Suprapubic skin (tissue), 4 donors: ENCODE measurements at regions not wholly inside any gene's neighbourhood (a gene's known extent, or its start where the extent isn't known, plus 50 kb on each side); places are given as distances from the start of the nearest gene placed in this dataset.
"Not testable (repeated sequence)": the region's sequence is repeated elsewhere in the genome, so short reads cannot be mapped to it uniquely, and the experiment has no call there.

Source experiments
- DNase-seq, 2 donors: peaks; one replicate each; pipeline ENCODE4 v3.0.0-alpha.2; 2019; ENCODE audit warnings: low spot score in 2 of 2
- H3K27ac ChIP-seq: fragments of 200-600 bp; sonication (generic); one replicate; pipeline ENCODE4 v1.5.1; 2019
- H3K27me3 ChIP-seq: fragments of 200-600 bp; sonication (generic); one replicate; pipeline ENCODE4 v1.5.1; 2019
- H3K36me3 ChIP-seq: fragments of 200-600 bp; sonication (generic); one replicate; pipeline ENCODE4 v1.5.1; 2019
- H3K4me1 ChIP-seq: fragments of 200-600 bp; sonication (generic); one replicate; pipeline ENCODE4 v1.5.1; 2019
- H3K4me3 ChIP-seq: fragments of 200-600 bp; sonication (generic); one replicate; pipeline ENCODE4 v1.5.1; 2019; ENCODE audit warnings: mild to moderate bottlenecking
- H3K9me3 ChIP-seq: fragments of 200-600 bp; sonication (generic); one replicate; pipeline ENCODE4 v1.5.1; 2019
- EP300 ChIP-seq: sonication (generic); formaldehyde crosslinking; IDR thresholded peaks from one replicate; pipeline ENCODE4 v1.6.1; 2017; ENCODE audit warnings: antibody characterized with exemption
- POLR2A ChIP-seq, 2 donors: fragments of 450-650 bp; IDR thresholded peaks; one replicate each; pipeline ENCODE4 v1.6.1; 2017; ENCODE audit warnings: antibody characterized with exemption in 2 of 2, mild to moderate bottlenecking in 2 of 2, moderate library complexity in 2 of 2
- POLR2AphosphoS5 ChIP-seq, 3 donors: sonication (generic); formaldehyde crosslinking; IDR thresholded peaks; one replicate each; pipeline ENCODE4 v1.6.1; 2017; ENCODE audit warnings: antibody characterized with exemption in 3 of 3
- WGBS: methylation state at CpG from one replicate; pipeline ENCODE4 v1.1.5; 2018; 5-methylcytosine and 5-hydroxymethylcytosine counted together
- TF ChIP-seq, protein P1 (sequence below), 2 donors: fragments of 200-600 bp in 1 of 2; fragments of 450-650 bp in 1 of 2; sonication (generic) in 1 of 2; IDR thresholded peaks; one replicate each; pipeline ENCODE4 v1.5.1; 2016 to 2019; ENCODE audit warnings: antibody characterized with exemption in 2 of 2, mild to moderate bottlenecking in 1 of 2, moderate library complexity in 1 of 2

DNA sequence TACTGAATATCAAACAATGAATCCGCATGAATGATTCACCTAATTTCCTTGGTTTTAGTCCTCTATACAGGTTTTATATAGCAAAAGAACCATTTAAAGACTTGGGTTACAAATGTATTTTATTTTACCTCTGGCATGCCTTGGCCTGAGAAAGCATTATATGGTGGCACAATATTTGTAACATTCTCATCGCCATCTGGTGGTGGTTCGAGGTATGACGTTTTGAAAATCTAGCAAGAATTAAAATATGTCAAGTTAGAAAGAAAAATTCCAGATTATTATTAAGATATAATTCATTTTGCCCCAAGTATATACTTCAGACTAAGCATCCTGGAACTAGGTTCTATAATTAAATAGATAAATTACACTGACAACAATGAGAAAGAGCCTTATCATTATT, 445.9 kb downstream of the ZNF33B start:
- TF ChIP-seq, protein P1, sequence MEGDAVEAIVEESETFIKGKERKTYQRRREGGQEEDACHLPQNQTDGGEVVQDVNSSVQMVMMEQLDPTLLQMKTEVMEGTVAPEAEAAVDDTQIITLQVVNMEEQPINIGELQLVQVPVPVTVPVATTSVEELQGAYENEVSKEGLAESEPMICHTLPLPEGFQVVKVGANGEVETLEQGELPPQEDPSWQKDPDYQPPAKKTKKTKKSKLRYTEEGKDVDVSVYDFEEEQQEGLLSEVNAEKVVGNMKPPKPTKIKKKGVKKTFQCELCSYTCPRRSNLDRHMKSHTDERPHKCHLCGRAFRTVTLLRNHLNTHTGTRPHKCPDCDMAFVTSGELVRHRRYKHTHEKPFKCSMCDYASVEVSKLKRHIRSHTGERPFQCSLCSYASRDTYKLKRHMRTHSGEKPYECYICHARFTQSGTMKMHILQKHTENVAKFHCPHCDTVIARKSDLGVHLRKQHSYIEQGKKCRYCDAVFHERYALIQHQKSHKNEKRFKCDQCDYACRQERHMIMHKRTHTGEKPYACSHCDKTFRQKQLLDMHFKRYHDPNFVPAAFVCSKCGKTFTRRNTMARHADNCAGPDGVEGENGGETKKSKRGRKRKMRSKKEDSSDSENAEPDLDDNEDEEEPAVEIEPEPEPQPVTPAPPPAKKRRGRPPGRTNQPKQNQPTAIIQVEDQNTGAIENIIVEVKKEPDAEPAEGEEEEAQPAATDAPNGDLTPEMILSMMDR (IDR thresholded peaks at IDR 0.05): peak in 1 of 2 donors; percentile 45
- H3K4me3 ChIP-seq, H3K27me3 ChIP-seq, H3K9me3 ChIP-seq, DNase-seq, H3K36me3 ChIP-seq, H3K4me1 ChIP-seq, H3K27ac ChIP-seq: not testable (repeated sequence)
- 0% methylated on average over 4 of the region's 4 CpGs for WGBS

DNA sequence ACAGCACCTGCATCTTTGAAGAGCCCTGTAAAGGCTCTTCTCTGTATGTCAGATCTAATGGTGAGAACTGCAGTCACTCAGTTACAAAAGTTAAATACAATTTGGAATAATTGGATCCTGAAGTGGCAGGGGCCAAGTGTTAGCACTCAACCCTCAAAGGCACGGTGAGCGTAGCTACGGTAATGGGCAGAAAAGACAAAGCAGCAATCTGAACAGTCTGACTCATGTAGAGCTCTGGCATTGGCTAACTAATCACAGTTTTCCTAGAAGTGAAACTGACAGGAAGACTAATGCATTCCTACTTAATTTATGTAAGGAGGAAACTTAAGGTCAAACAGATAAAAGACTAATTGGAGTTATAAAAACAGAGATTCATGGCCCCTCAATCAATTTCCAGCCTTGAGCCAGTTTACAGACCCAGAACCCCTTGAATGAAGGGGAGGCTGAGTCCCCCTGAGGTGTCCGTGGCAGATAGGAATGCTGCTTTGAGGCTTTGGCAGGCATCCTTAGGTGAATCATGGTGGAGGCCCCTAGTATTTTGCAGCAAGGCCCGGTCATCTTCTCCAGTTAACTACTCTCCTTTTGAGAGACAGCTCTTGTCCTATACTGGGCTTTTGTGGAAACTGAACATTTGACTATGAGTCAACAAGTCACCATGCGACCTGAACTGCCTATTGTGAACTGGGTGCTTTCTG, 450.7 kb downstream of the ZNF33B start:
- H3K4me1 ChIP-seq, H3K9me3 ChIP-seq, DNase-seq, H3K27ac ChIP-seq, H3K36me3 ChIP-seq, H3K27me3 ChIP-seq, H3K4me3 ChIP-seq: not testable (repeated sequence)
- WGBS: 73% methylated on average over 5 of the region's 6 CpGs

DNA sequence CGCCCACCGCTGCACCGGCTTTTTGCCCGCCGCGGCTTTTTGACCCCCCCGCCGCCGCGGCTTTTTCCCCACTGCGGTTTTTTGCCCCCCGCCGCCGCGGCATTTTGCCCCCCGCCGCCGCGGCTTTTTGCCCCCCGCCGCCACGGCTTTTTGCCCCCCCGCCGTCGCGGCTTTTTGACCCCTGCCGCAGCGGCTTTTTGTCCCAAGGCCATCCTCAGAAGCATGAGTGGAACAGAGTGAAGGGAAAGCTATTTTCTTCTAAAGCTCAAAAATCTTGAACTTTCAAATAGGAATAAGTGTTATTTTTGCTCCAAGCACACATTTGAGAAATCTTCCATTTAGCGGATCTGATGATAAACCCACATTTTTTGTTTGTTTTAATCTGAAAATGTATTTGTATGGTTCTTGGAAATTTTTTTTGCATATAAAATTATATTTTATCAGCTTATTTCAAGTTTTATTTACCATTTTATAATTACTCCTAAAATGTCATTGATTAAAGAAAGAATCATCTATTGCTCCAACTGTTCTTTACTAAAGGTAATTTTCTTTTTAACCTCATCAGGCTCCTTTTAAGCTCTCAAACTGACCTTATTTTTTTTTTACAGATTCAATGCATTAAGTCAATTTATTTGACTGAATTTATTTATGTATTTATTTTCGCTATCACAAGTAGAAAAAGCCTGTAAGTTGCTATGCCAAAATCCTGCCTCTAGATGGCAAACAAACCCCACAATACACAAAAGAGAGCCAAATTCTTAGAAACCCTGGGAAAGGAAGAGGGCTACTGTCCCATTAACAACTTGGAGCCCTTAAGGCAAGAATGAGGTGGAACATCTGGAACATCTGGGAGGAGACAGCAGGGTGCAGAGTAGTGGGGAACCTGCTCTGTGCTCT, 460.3 kb downstream of the ZNF33B start:
- WGBS: 16% methylated on average over 7 of the region's 30 CpGs
- DNase-seq, H3K4me1 ChIP-seq, H3K9me3 ChIP-seq, H3K27ac ChIP-seq, H3K36me3 ChIP-seq: not testable (repeated sequence)
- TF ChIP-seq, protein P1 (IDR thresholded peaks at IDR 0.05): peak; percentile 24 to 41
- Histone ChIP-seq H3K4me3 (peak overlapping the region; percentile 27), H3K27me3 (peaks cover 36% of the 10 kb centered on the region)

DNA sequence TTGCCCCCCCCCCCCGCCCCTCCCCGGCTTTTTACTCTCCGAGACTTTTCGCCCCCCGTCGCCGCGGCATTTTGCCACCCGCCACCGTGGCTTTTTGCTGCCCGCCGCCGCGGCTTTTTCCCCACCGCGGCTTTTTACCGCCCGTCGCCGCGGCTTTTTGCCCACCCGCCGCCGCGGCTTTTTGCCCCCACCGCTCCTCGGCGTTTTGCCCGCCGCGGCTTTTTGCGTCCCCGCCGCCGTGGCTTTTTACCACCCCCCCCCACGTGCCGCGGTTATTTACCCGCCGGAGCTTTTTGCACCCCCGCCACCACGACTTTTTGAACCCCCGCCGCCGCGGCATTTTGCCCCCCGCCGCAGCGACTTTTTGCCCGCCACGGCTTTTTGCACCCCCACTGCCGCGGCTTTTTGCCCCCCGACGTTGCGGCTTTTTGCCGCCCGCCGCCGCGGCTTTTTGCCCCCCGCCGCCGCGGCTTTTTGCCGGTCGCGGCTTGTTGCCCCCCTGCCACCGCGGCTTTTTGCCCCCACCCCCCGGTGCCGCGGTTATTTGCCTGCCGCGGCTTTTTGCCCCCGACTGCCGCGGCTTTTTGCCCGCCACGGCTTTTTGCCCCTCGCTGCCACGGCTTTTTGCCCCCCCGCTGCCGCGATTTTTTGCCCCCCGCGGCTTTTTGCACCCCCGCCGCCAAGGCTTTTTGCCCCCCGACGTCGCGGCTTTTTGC, 461.1 kb downstream of the ZNF33B start:
- TF ChIP-seq, protein P1 (IDR thresholded peaks at IDR 0.05): no peak
- Histone ChIP-seq H3K4me1 (peaks cover 7% of the 10 kb centered on the region), H3K4me3 (peak overlapping the region; percentile 27), H3K9me3 (no peaks in the 10 kb centered on the region), H3K27ac (no peak overlapping the region), H3K27me3 (peaks cover 35% of the 10 kb centered on the region), H3K36me3 (no peaks in the 10 kb centered on the region)
- WGBS: 4% methylated on average over 43 of the region's 93 CpGs
- peak in 1 of 2 donors; percentile 49 for DNase-seq

DNA sequence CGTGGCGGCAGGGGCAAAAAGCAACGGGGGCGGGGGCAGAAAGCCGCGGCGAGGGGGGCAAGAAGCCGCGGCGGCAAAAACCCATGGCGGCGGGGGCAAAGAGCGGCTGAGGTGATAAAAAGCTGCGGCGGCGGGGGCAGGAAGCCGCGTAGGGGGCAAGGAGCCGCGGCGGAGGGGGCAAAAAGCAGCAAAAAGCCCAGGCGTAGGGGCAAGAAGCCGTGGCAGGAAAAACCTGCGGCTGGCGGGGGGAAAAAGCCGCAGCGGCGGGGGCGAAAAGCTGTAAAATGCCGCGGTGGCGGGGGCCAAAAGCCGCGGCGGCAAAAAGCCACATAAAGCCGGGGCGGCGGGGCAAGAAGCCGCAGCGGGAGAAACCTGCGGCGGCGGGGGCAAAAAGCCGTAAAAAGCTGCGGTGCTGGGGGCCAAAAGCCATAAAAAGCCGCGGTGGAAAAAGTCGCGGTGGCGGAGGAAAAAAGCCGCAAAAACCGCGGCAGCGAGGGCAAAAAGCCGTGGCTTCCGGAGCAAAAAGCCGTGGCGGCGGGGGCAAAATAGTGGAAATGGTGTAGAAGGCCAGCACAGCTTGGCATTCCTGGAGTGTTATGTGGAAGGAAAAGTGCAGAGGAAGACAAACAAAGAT, 487.8 kb downstream of the ZNF33B start:
- no peak overlapping the region for H3K4me3 ChIP-seq
- H3K4me1 ChIP-seq: no peaks in the 10 kb centered on the region
- no peaks in the 10 kb centered on the region for H3K27me3 ChIP-seq
- WGBS: 54% methylated on average over 56 of the region's 59 CpGs
- TF ChIP-seq, protein P1 (IDR thresholded peaks at IDR 0.05): no peak
- TF ChIP-seq POLR2AphosphoS5 (IDR thresholded peaks at IDR 0.05) (no peak), POLR2A (IDR thresholded peaks at IDR 0.05) (no peak), EP300 (no peak)
- H3K9me3 ChIP-seq: peaks cover 10% of the 10 kb centered on the region
- DNase-seq: no peak
- no peaks in the 10 kb centered on the region for H3K36me3 ChIP-seq
- H3K27ac ChIP-seq: no peak overlapping the region
